CD4-positive, CD25-positive, alpha-beta regulatory T cell (primary cell): ENCODE measurements at regions not wholly inside any gene's neighbourhood (a gene's known extent, or its start where the extent isn't known, plus 50 kb on each side); places are given as distances from the start of the nearest gene placed in this dataset.

ENCODE experiments used
- ATAC-seq, 2 donors: fragments of 150-1000 bp; cut with Tn5 transposase; one replicate each; pipeline ENCODE4 v1.10.0; 2021; ENCODE audit warnings: low read depth in 2 of 2, moderate number of reproducible peaks in 2 of 2, moderate library complexity in 1 of 2
- DNase-seq, 3 donors: peaks; one replicate each; pipeline versions ENCODE4 v3.0.0 to v3.0.0-alpha.2; 2012 to 2022; ENCODE audit warnings: mixed read lengths in 1 of 3
- H3K27ac ChIP-seq: one replicate; pipeline ENCODE4 v1.7.0; 2013; ENCODE audit warnings: mild to moderate bottlenecking, low read length; ENCODE audit not compliant: insufficient read depth, poor library complexity, severe bottlenecking
- H3K27me3 ChIP-seq: one replicate; pipeline ENCODE4 v1.7.0; 2013; ENCODE audit warnings: low read length; ENCODE audit not compliant: control insufficient read depth, insufficient read depth
- H3K36me3 ChIP-seq: one replicate; pipeline ENCODE4 v1.7.0; 2013; ENCODE audit warnings: mild to moderate bottlenecking, low read length, moderate library complexity; ENCODE audit not compliant: control insufficient read depth, insufficient read depth
- H3K4me1 ChIP-seq: 2 replicates; pipeline ENCODE4 v1.7.0; 2013; ENCODE audit warnings: mild to moderate bottlenecking, low read length; ENCODE audit not compliant: insufficient read depth, control insufficient read depth, poor library complexity, severe bottlenecking
- H3K4me3 ChIP-seq: one replicate; pipeline ENCODE4 v1.7.0; 2013; ENCODE audit warnings: low read depth, mild to moderate bottlenecking, low read length, moderate library complexity
- H3K9me3 ChIP-seq, 2 experiments: 1 replicate in 1 of 2; 2 replicates in 1 of 2; pipeline ENCODE4 v1.7.0; 2013; ENCODE audit warnings: low read length in 2 of 2, mild to moderate bottlenecking in 1 of 2, moderate library complexity in 1 of 2; ENCODE audit not compliant: control insufficient read depth in 2 of 2
- H3K27ac Mint-ChIP-seq, 3 donors: one replicate each; pipeline ENCODE4 v1.8.0; 2020 to 2022; ENCODE audit warnings: mild to moderate bottlenecking in 3 of 3, mixed read lengths in 3 of 3, moderate library complexity in 2 of 3
- H3K27me3 Mint-ChIP-seq: one replicate; pipeline ENCODE4 v1.8.0; 2022; ENCODE audit warnings: mild to moderate bottlenecking, mixed read lengths
- H3K36me3 Mint-ChIP-seq: one replicate; pipeline ENCODE4 v1.8.0; 2020; ENCODE audit warnings: mixed read lengths
- H3K4me1 Mint-ChIP-seq, 4 donors: one replicate each; pipeline ENCODE4 v1.8.0; 2020 to 2022; ENCODE audit warnings: mixed read lengths in 4 of 4, mild to moderate bottlenecking in 1 of 4
- H3K4me3 Mint-ChIP-seq, 4 donors: one replicate each; pipeline ENCODE4 v1.8.0; 2020 to 2022; ENCODE audit warnings: mild to moderate bottlenecking in 4 of 4, mixed read lengths in 4 of 4, moderate library complexity in 3 of 4
- H3K9me3 Mint-ChIP-seq, 7 donors: one replicate each; pipeline ENCODE4 v1.8.0; 2020 to 2022; ENCODE audit warnings: mixed read lengths in 7 of 7, mild to moderate bottlenecking in 3 of 7, moderate library complexity in 2 of 7

GRCh38 chr2:120659275-120659977 lies 76.2 kb upstream of the GLI2 start:
- H3K27me3 ChIP-seq, result no peaks in the 10 kb centered on the region
- no peak overlapping the region for H3K4me3 Mint-ChIP-seq
- H3K9me3 Mint-ChIP-seq, result peaks cover 0 to 3% (median 0%) of the 10 kb centered on the region in 7 donors
- DNase-seq (no peak), ATAC-seq (no peak)
- H3K36me3 ChIP-seq, result no peaks in the 10 kb centered on the region
- H3K27ac ChIP-seq, result no peak overlapping the region
- peaks cover 3% of the 10 kb centered on the region for H3K36me3 Mint-ChIP-seq
- H3K27ac Mint-ChIP-seq, result no peak overlapping the region
- H3K4me1 ChIP-seq, result no peaks in the 10 kb centered on the region
- peaks cover 0 to 3% of the 10 kb centered on the region in 2 experiments for H3K9me3 ChIP-seq
- no peak overlapping the region for H3K4me3 ChIP-seq
- H3K27me3 Mint-ChIP-seq, result no peaks in the 10 kb centered on the region
- H3K4me1 Mint-ChIP-seq, result no peaks in the 10 kb centered on the region

- H3K4me3 ChIP-seq, result no peak overlapping the region
- H3K9me3 ChIP-seq, result peaks cover 0 to 3% of the 10 kb centered on the region in 2 experiments
- no peak overlapping the region for H3K27ac ChIP-seq
- no peaks in the 10 kb centered on the region for H3K4me1 ChIP-seq
- H3K4me3 Mint-ChIP-seq, result no peak overlapping the region
- ATAC-seq, result no peak
- H3K27me3 ChIP-seq, result no peaks in the 10 kb centered on the region
- no peaks in the 10 kb centered on the region for H3K27me3 Mint-ChIP-seq
- H3K36me3 Mint-ChIP-seq, result peaks cover 1% of the 10 kb centered on the region
- no peak overlapping the region for H3K27ac Mint-ChIP-seq
- H3K36me3 ChIP-seq, result no peaks in the 10 kb centered on the region
- H3K4me1 Mint-ChIP-seq, result no peaks in the 10 kb centered on the region
- peaks cover 0 to 9% (median under 1%) of the 10 kb centered on the region in 7 donors for H3K9me3 Mint-ChIP-seq
- DNase-seq, result no peak
Observed at GRCh38 chr2:120660056-120660694, 75.5 kb upstream of the GLI2 start.

- no peaks in the 10 kb centered on the region for H3K27me3 ChIP-seq
- Mint-ChIP-seq H3K4me3 (no peak overlapping the region), H3K4me1 (no peaks in the 10 kb centered on the region), H3K9me3 (peaks cover 0 to 14% (median under 1%) of the 10 kb centered on the region in 7 donors), H3K27me3 (no peaks in the 10 kb centered on the region), H3K27ac (no peak overlapping the region), H3K36me3 (no peaks in the 10 kb centered on the region)
- H3K9me3 ChIP-seq, result peaks cover 0 to 3% of the 10 kb centered on the region in 2 experiments
- ATAC-seq (no peak), DNase-seq (no peak)
- no peak overlapping the region for H3K4me3 ChIP-seq
- no peaks in the 10 kb centered on the region for H3K36me3 ChIP-seq
- no peaks in the 10 kb centered on the region for H3K4me1 ChIP-seq
- H3K27ac ChIP-seq, result no peak overlapping the region
Observed at GRCh38 chr2:120660771-120661459, 74.8 kb upstream of the GLI2 start.

GRCh38 chr2:120661551-120661950 lies 74.1 kb upstream of the GLI2 start:
- H3K27me3 ChIP-seq, result no peaks in the 10 kb centered on the region
- ATAC-seq, result no peak
- H3K27ac ChIP-seq, result no peak overlapping the region
- no peaks in the 10 kb centered on the region for H3K36me3 Mint-ChIP-seq
- DNase-seq, result no peak
- no peak overlapping the region for H3K27ac Mint-ChIP-seq
- no peaks in the 10 kb centered on the region for H3K4me1 ChIP-seq
- H3K27me3 Mint-ChIP-seq, result no peaks in the 10 kb centered on the region
- peaks cover 4 to 7% of the 10 kb centered on the region in 2 experiments for H3K9me3 ChIP-seq
- no peak overlapping the region for H3K4me3 Mint-ChIP-seq
- no peaks in the 10 kb centered on the region for H3K4me1 Mint-ChIP-seq
- H3K36me3 ChIP-seq, result no peaks in the 10 kb centered on the region
- H3K4me3 ChIP-seq, result no peak overlapping the region
- H3K9me3 Mint-ChIP-seq, result peaks cover 0 to 18% (median 2%) of the 10 kb centered on the region in 7 donors

GRCh38 chr2:120662046-120662445 lies 73.6 kb upstream of the GLI2 start:
- no peaks in the 10 kb centered on the region for H3K27me3 Mint-ChIP-seq
- Histone ChIP-seq H3K9me3 (peaks cover 5 to 9% of the 10 kb centered on the region in 2 experiments), H3K27me3 (no peaks in the 10 kb centered on the region), H3K4me1 (no peaks in the 10 kb centered on the region), H3K27ac (no peak overlapping the region), H3K36me3 (no peaks in the 10 kb centered on the region), H3K4me3 (no peak overlapping the region)
- DNase-seq, result no peak
- no peak overlapping the region for H3K4me3 Mint-ChIP-seq
- H3K36me3 Mint-ChIP-seq, result no peaks in the 10 kb centered on the region
- no peak for ATAC-seq
- no peak overlapping the region for H3K27ac Mint-ChIP-seq
- peaks cover 0 to 21% (median 3%) of the 10 kb centered on the region in 7 donors for H3K9me3 Mint-ChIP-seq
- no peaks in the 10 kb centered on the region for H3K4me1 Mint-ChIP-seq

GRCh38 chr2:120662746-120663145 lies 72.9 kb upstream of the GLI2 start:
- H3K4me3 Mint-ChIP-seq, result no peak overlapping the region
- H3K27me3 ChIP-seq, result no peaks in the 10 kb centered on the region
- H3K4me1 Mint-ChIP-seq, result no peaks in the 10 kb centered on the region
- H3K27ac Mint-ChIP-seq, result no peak overlapping the region
- no peaks in the 10 kb centered on the region for H3K27me3 Mint-ChIP-seq
- no peaks in the 10 kb centered on the region for H3K36me3 Mint-ChIP-seq
- no peaks in the 10 kb centered on the region for H3K36me3 ChIP-seq
- H3K4me3 ChIP-seq, result no peak overlapping the region
- H3K4me1 ChIP-seq, result no peaks in the 10 kb centered on the region
- H3K9me3 Mint-ChIP-seq, result peaks cover 0 to 24% (median 4%) of the 10 kb centered on the region in 7 donors
- ATAC-seq (no peak), DNase-seq (no peak)
- H3K27ac ChIP-seq, result no peak overlapping the region
- peaks cover 5 to 9% of the 10 kb centered on the region in 2 experiments for H3K9me3 ChIP-seq

- Histone ChIP-seq H3K9me3 (peaks cover 5 to 9% of the 10 kb centered on the region in 2 experiments), H3K4me1 (no peaks in the 10 kb centered on the region), H3K27ac (no peak overlapping the region), H3K27me3 (no peaks in the 10 kb centered on the region), H3K4me3 (no peak overlapping the region), H3K36me3 (no peaks in the 10 kb centered on the region)
- no peaks in the 10 kb centered on the region for H3K36me3 Mint-ChIP-seq
- DNase-seq, result no peak
- peaks cover 0 to 28% (median 4%) of the 10 kb centered on the region in 7 donors for H3K9me3 Mint-ChIP-seq
- peaks cover 4% of the 10 kb centered on the region for H3K27me3 Mint-ChIP-seq
- no peak for ATAC-seq
- H3K4me1 Mint-ChIP-seq, result no peaks in the 10 kb centered on the region
- H3K27ac Mint-ChIP-seq, result no peak overlapping the region
- H3K4me3 Mint-ChIP-seq, result no peak overlapping the region
Observed at GRCh38 chr2:120666433-120666832, 69.2 kb upstream of the GLI2 start.
